HG03139 (cell line): ENCODE measurements at regions not wholly inside any gene's neighbourhood (a gene's known extent, or its start where the extent isn't known, plus 50 kb on each side); places are given as distances from the start of the nearest gene placed in this dataset.
A peak's percentile ranks its signal among the peaks of the same experiment; 100 is the strongest.

ENCODE experiments used
- ATAC-seq: cut with Tn5 transposase; IDR thresholded peaks from one replicate; pipeline ENCODE4 v1.9.1; 2021; ENCODE audit not compliant: unreplicated experiment

- ATAC-seq, result no peak
These were observed 1603.0 kb upstream of the TENM3 start for GRCh38 chr4:180640193-180640592.

- ATAC-seq, result no peak
These were observed 1601.7 kb upstream of the TENM3 start for GRCh38 chr4:180641495-180641894.

GRCh38 chr4:180642732-180643131 is 1600.5 kb upstream of the TENM3 start:
- ATAC-seq, result no peak

- ATAC-seq, result no peak
These were observed 1592.9 kb upstream of the TENM3 start for GRCh38 chr4:180650273-180650672.

- no peak for ATAC-seq
These were observed 1590.7 kb upstream of the TENM3 start for GRCh38 chr4:180652533-180652932.

- no peak for ATAC-seq
These were observed 1587.3 kb upstream of the TENM3 start for GRCh38 chr4:180655886-180656285.

- no peak for ATAC-seq
These were observed 1585.3 kb upstream of the TENM3 start for GRCh38 chr4:180657881-180658280.

GRCh38 chr4:180664766-180665368 is 1578.3 kb upstream of the TENM3 start:
- peak; percentile 72 for ATAC-seq

GRCh38 chr4:180665481-180665880 is 1577.7 kb upstream of the TENM3 start:
- no peak for ATAC-seq

GRCh38 chr4:180665994-180666824 is 1577.0 kb upstream of the TENM3 start:
- peak; percentile 84 for ATAC-seq

GRCh38 chr4:180668732-180669131 is 1574.5 kb upstream of the TENM3 start:
- ATAC-seq, result no peak

- ATAC-seq, result no peak
These were observed 1573.5 kb upstream of the TENM3 start for GRCh38 chr4:180669680-180670079.

GRCh38 chr4:180674619-180675358 is 1568.4 kb upstream of the TENM3 start:
- no peak for ATAC-seq

- ATAC-seq, result no peak
These were observed 1567.9 kb upstream of the TENM3 start for GRCh38 chr4:180675359-180675650.

- ATAC-seq, result no peak
These were observed 1562.9 kb upstream of the TENM3 start for GRCh38 chr4:180680305-180680704.

- ATAC-seq, result no peak
These were observed 1560.4 kb upstream of the TENM3 start for GRCh38 chr4:180682776-180683175.

- ATAC-seq, result no peak
These were observed 1560.0 kb upstream of the TENM3 start for GRCh38 chr4:180683186-180683585.

GRCh38 chr4:180688480-180688879 is 1554.7 kb upstream of the TENM3 start:
- ATAC-seq, result no peak

GRCh38 chr4:180694875-180695274 is 1548.3 kb upstream of the TENM3 start:
- ATAC-seq, result no peak

- no peak for ATAC-seq
These were observed 1547.4 kb upstream of the TENM3 start for GRCh38 chr4:180695851-180696250.

- ATAC-seq, result no peak
These were observed 1546.6 kb upstream of the TENM3 start for GRCh38 chr4:180696460-180697092.
